ENCODE measurements at regions not wholly inside any gene's neighbourhood (a gene's known extent, or its start where the extent isn't known, plus 50 kb on each side); places are given as distances from the start of the nearest gene placed in this dataset.

- TF ChIP-seq CTCF (IDR thresholded peaks at IDR 0.05) = no peak
- no peak for TF ChIP-seq TP53 (CRISPR knock-in tag; IDR thresholded peaks at IDR 0.05)
- TF ChIP-seq KAT7 (CRISPR knock-in tag; IDR thresholded peaks at IDR 0.05; ENCODE audit: borderline replicate concordance) = no peak
- TF ChIP-seq TCF7 (CRISPR knock-in tag; IDR thresholded peaks at IDR 0.05; ENCODE audit: low read depth) = no peak
- no peak for TF ChIP-seq NR1H2 (CRISPR knock-in tag; IDR thresholded peaks at IDR 0.05)
- no peak for TF ChIP-seq MAX (CRISPR knock-in tag; IDR thresholded peaks at IDR 0.05)
Observed at GRCh38 chr5:116666901-116667300, 92.3 kb upstream of the SEMA6A start.
